Tibial nerve (tissue), 3 donors: ENCODE measurements at regions not wholly inside any gene's neighbourhood (a gene's known extent, or its start where the extent isn't known, plus 50 kb on each side); places are given as distances from the start of the nearest gene placed in this dataset.

Experiments
- POLR2A ChIP-seq, 2 donors: fragments of 450-650 bp; IDR thresholded peaks; one replicate each; pipeline ENCODE4 v1.6.1; 2017; ENCODE audit warnings: antibody characterized with exemption in 2 of 2, mild to moderate bottlenecking in 2 of 2, moderate library complexity in 2 of 2
- TF ChIP-seq, protein P1 (sequence below), 5 experiments: fragments of 200-600 bp in 3 of 5; fragments of 450-650 bp in 2 of 5; sonication (generic) in 3 of 5; IDR thresholded peaks; one replicate each; pipeline ENCODE4 v1.5.1; 2016 to 2019; ENCODE audit warnings: antibody characterized with exemption in 5 of 5, mild to moderate bottlenecking in 3 of 5, moderate library complexity in 2 of 5

DNA sequence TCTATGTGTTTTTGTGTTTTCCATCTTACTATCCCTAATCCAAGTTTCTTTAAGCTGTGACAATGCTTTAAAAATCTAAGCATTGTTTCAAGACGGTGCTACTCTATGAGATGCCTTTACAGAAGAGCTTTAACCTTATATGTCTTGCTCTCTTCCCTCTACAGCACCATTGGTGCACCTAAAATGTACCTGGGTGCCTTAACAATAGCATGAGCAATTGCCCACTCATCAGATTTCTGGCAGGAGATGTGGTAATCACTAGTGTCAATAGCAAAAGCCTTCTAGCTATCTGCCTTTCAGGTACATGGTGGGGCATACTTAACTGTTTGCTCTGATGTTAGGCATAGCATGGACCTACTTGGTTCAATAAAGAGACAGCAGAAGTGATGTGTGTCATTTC, 222.3 kb upstream of the KIF2A start:
- TF ChIP-seq, protein P1, sequence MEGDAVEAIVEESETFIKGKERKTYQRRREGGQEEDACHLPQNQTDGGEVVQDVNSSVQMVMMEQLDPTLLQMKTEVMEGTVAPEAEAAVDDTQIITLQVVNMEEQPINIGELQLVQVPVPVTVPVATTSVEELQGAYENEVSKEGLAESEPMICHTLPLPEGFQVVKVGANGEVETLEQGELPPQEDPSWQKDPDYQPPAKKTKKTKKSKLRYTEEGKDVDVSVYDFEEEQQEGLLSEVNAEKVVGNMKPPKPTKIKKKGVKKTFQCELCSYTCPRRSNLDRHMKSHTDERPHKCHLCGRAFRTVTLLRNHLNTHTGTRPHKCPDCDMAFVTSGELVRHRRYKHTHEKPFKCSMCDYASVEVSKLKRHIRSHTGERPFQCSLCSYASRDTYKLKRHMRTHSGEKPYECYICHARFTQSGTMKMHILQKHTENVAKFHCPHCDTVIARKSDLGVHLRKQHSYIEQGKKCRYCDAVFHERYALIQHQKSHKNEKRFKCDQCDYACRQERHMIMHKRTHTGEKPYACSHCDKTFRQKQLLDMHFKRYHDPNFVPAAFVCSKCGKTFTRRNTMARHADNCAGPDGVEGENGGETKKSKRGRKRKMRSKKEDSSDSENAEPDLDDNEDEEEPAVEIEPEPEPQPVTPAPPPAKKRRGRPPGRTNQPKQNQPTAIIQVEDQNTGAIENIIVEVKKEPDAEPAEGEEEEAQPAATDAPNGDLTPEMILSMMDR (IDR thresholded peaks at IDR 0.05) = no peak
- no peak for TF ChIP-seq POLR2A (IDR thresholded peaks at IDR 0.05)
